Naive thymus-derived CD4-positive, alpha-beta T cell (primary cell): ENCODE measurements at regions not wholly inside any gene's neighbourhood (a gene's known extent, or its start where the extent isn't known, plus 50 kb on each side); places are given as distances from the start of the nearest gene placed in this dataset.
"Not testable (repeated sequence)": the region's sequence is repeated elsewhere in the genome, so short reads cannot be mapped to it uniquely, and the experiment has no call there.

ENCODE experiments used
- ATAC-seq: fragments of 150-1000 bp; cut with Tn5 transposase; 2 replicates; pipeline ENCODE4 v1.10.0; 2021; ENCODE audit warnings: mild to moderate bottlenecking, moderate library complexity
- CTCF ChIA-PET: fragments of 350-600 bp; sonication (Branson Sonifier 250); formaldehyde crosslinking; loops from one replicate; lab custom pipeline; 2021; ENCODE audit warnings: antibody characterized with exemption; lab: Charles Lee
- POLR2A ChIA-PET: fragments of 350-600 bp; sonication (Branson Sonifier 250); formaldehyde crosslinking; loops from one replicate; lab custom pipeline; 2021; ENCODE audit warnings: antibody characterized with exemption, inconsistent platforms; lab: Charles Lee
- DNase-seq, 9 donors: peaks; one replicate each; pipeline versions ENCODE4 v3.0.0 to v3.0.0-alpha.2; 2020 to 2022; ENCODE audit warnings: mixed read lengths in 1 of 9
- H3K27ac ChIP-seq: one replicate; pipeline ENCODE4 v1.7.0; 2013; ENCODE audit warnings: mild to moderate bottlenecking, low read depth, low read length, moderate library complexity
- H3K27me3 ChIP-seq, 2 donors: one replicate each; pipeline ENCODE4 v1.7.0; 2013; ENCODE audit warnings: low read length in 2 of 2, mild to moderate bottlenecking in 2 of 2, moderate library complexity in 2 of 2; ENCODE audit not compliant: control insufficient read depth in 2 of 2, insufficient read depth in 2 of 2
- H3K36me3 ChIP-seq, 3 experiments: 1 replicate in 2 of 3; 2 replicates in 1 of 3; pipeline ENCODE4 v1.7.0; 2013; ENCODE audit warnings: low read length in 3 of 3, mild to moderate bottlenecking in 3 of 3, moderate library complexity in 1 of 3; ENCODE audit not compliant: insufficient read depth in 3 of 3, control insufficient read depth in 2 of 3
- H3K4me1 ChIP-seq, 2 donors: one replicate each; pipeline ENCODE4 v1.7.0; 2013; ENCODE audit warnings: low read length in 2 of 2, mild to moderate bottlenecking in 2 of 2, moderate library complexity in 1 of 2; ENCODE audit not compliant: control insufficient read depth in 2 of 2, insufficient read depth in 2 of 2
- H3K4me3 ChIP-seq: 2 replicates; pipeline ENCODE4 v1.7.0; 2013; ENCODE audit warnings: mild to moderate bottlenecking, low read length
- H3K9me3 ChIP-seq, 3 experiments: 1 replicate in 2 of 3; 2 replicates in 1 of 3; pipeline ENCODE4 v1.7.0; 2013; ENCODE audit warnings: low read length in 3 of 3; ENCODE audit not compliant: control insufficient read depth in 2 of 3
- H3K27ac Mint-ChIP-seq, 9 donors: one replicate each; pipeline ENCODE4 v1.8.0; 2020 to 2022; ENCODE audit warnings: mixed read lengths in 9 of 9, mild to moderate bottlenecking in 8 of 9, moderate library complexity in 5 of 9, inconsistent platforms in 2 of 9
- H3K27me3 Mint-ChIP-seq, 5 donors: one replicate each; pipeline ENCODE4 v1.8.0; 2021 to 2022; ENCODE audit warnings: mixed read lengths in 5 of 5, mild to moderate bottlenecking in 1 of 5
- H3K36me3 Mint-ChIP-seq, 5 donors: one replicate each; pipeline ENCODE4 v1.8.0; 2020 to 2022; ENCODE audit warnings: mixed read lengths in 5 of 5, mild to moderate bottlenecking in 3 of 5, inconsistent platforms in 1 of 5
- H3K4me1 Mint-ChIP-seq, 7 donors: one replicate each; pipeline ENCODE4 v1.8.0; 2020 to 2022; ENCODE audit warnings: mixed read lengths in 7 of 7, mild to moderate bottlenecking in 3 of 7, inconsistent platforms in 1 of 7
- H3K4me3 Mint-ChIP-seq, 10 donors: one replicate each; pipeline ENCODE4 v1.8.0; 2020 to 2022; ENCODE audit warnings: mild to moderate bottlenecking in 10 of 10, mixed read lengths in 10 of 10, moderate library complexity in 6 of 10, inconsistent platforms in 2 of 10
- H3K9me3 Mint-ChIP-seq, 11 donors: one replicate each; pipeline ENCODE4 v1.8.0; 2020 to 2022; ENCODE audit warnings: mixed read lengths in 11 of 11, mild to moderate bottlenecking in 4 of 11, inconsistent platforms in 1 of 11, moderate library complexity in 1 of 11
- intact Hi-C, 2 donors: fragments of 100-400 bp; cut with micrococcal nuclease; formaldehyde crosslinking; loops; one replicate each; pipeline ENCODE4 v1.15.1; 2023

DNA sequence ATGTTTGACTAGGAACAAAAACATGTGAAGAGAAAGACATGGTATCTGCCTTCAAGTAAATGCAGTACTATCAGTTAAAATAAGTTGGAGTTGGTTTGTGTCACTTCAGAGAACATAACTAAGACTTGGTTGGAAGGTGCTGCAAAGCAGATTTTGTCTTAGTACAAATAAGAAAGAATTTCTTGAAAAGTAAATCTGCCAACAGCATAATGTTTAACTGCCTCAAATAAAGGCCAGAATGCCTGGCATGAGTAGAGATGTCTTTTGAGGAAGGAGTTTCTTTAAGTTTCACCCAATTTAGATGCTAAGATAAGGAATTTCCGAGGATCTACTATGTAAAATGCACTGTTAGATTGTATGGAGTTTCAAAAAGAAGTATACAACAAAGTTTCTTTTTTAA, 409.7 kb downstream of the PIK3C3 start:
- H3K27me3 ChIP-seq, result no peaks in the 10 kb centered on the region
- Mint-ChIP-seq H3K4me3 (no peak overlapping the region), H3K36me3 (no peaks in the 10 kb centered on the region), H3K27ac (no peak overlapping the region), H3K27me3 (no peaks in the 10 kb centered on the region), H3K4me1 (no peaks in the 10 kb centered on the region), H3K9me3 (peaks cover 0 to 1% (median 0%) of the 10 kb centered on the region in 11 donors)
- DNase-seq (no peak), ATAC-seq (no peak)
- no peaks in the 10 kb centered on the region for H3K36me3 ChIP-seq
- H3K4me1 ChIP-seq, result no peaks in the 10 kb centered on the region
- no peak overlapping the region for H3K4me3 ChIP-seq
- ChIA-PET CTCF (no interaction called here), POLR2A (no interaction called here)
- H3K9me3 ChIP-seq, result no peaks in the 10 kb centered on the region
- intact Hi-C loops, result no loop called here
- no peak overlapping the region for H3K27ac ChIP-seq

- POLR2A ChIA-PET, result no interaction called here
- Histone ChIP-seq H3K27me3 (no peaks in the 10 kb centered on the region), H3K27ac (no peak overlapping the region), H3K36me3 (no peaks in the 10 kb centered on the region), H3K4me1 (no peaks in the 10 kb centered on the region), H3K4me3 (no peak overlapping the region), H3K9me3 (no peaks in the 10 kb centered on the region)
- H3K27ac Mint-ChIP-seq, result no peak overlapping the region
- peaks cover 0 to 1% (median 0%) of the 10 kb centered on the region in 11 donors for H3K9me3 Mint-ChIP-seq
- no peaks in the 10 kb centered on the region for H3K4me1 Mint-ChIP-seq
- H3K27me3 Mint-ChIP-seq, result no peaks in the 10 kb centered on the region
- intact Hi-C loops, result no loop called here
- CTCF ChIA-PET, result no interaction called here
- no peaks in the 10 kb centered on the region for H3K36me3 Mint-ChIP-seq
- no peak for ATAC-seq
- DNase-seq, result no peak
- H3K4me3 Mint-ChIP-seq, result no peak overlapping the region
Measured at GRCh38 chr18:42365591-42365990, 410.6 kb downstream of the PIK3C3 start.

DNA sequence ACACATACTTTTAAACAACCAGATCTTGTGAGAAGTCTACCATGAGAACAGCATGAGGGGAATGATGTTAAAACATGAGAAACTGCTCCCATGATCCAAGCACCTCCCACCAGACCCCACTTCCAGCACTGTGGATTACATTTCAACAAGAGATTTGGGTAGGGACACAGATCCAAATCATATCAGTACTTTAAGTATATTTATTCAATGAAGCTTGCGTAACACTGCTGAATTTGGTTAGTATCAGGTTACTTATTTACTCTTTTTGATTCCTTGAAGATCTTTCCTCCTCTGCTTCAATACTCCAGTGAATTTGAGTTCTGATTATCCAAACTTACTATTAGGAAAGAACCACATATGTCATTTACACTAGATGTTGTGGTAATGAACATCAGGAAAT, 418.6 kb downstream of the PIK3C3 start:
- H3K36me3 Mint-ChIP-seq, result no peaks in the 10 kb centered on the region
- Histone ChIP-seq H3K4me3 (no peak overlapping the region), H3K4me1 (no peaks in the 10 kb centered on the region), H3K9me3 (no peaks in the 10 kb centered on the region), H3K27me3 (no peaks in the 10 kb centered on the region), H3K36me3 (no peaks in the 10 kb centered on the region), H3K27ac (no peak overlapping the region)
- ATAC-seq (no peak), DNase-seq (no peak)
- no peak overlapping the region for H3K27ac Mint-ChIP-seq
- intact Hi-C loops, result no loop called here
- no peaks in the 10 kb centered on the region for H3K4me1 Mint-ChIP-seq
- ChIA-PET POLR2A (no interaction called here), CTCF (no interaction called here)
- H3K27me3 Mint-ChIP-seq, result no peaks in the 10 kb centered on the region
- H3K9me3 Mint-ChIP-seq, result peaks cover 0 to 3% (median 0%) of the 10 kb centered on the region in 11 donors
- no peak overlapping the region for H3K4me3 Mint-ChIP-seq

DNA sequence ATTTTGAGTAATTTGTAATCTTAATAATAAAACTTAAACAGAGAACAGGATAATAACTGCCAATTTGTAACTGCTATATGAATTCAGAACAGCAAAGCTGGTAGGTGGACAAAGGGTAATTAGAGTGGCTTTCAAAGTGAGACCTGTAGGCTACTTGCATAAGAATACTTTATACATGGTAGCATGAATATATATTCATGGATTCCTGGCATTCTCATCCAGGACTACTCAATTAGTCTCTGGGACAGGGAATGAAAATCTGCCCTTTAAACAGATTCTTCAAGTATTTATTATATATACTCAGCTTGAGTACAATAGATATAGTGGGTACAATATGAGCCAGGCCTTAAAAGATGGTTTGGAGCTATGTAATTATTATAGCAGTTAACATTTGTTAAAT, 419.9 kb downstream of the PIK3C3 start:
- no peak overlapping the region for H3K27ac ChIP-seq
- no peaks in the 10 kb centered on the region for H3K36me3 ChIP-seq
- Mint-ChIP-seq H3K4me3 (no peak overlapping the region), H3K27ac (no peak overlapping the region), H3K36me3 (no peaks in the 10 kb centered on the region), H3K9me3 (peaks cover 0 to 6% (median 0%) of the 10 kb centered on the region in 11 donors), H3K4me1 (no peaks in the 10 kb centered on the region), H3K27me3 (no peaks in the 10 kb centered on the region)
- H3K4me1 ChIP-seq, result no peaks in the 10 kb centered on the region
- intact Hi-C loops, result no loop called here
- POLR2A ChIA-PET, result no interaction called here
- no peaks in the 10 kb centered on the region for H3K27me3 ChIP-seq
- no peak for ATAC-seq
- CTCF ChIA-PET, result no interaction called here
- no peak overlapping the region for H3K4me3 ChIP-seq
- no peaks in the 10 kb centered on the region for H3K9me3 ChIP-seq
- no peak for DNase-seq

GRCh38 chr18:42378854-42379253, 423.8 kb downstream of the PIK3C3 start:
- H3K4me1 ChIP-seq, H3K27ac Mint-ChIP-seq, H3K4me3 Mint-ChIP-seq, H3K36me3 ChIP-seq, ATAC-seq, H3K27ac ChIP-seq, H3K9me3 ChIP-seq, DNase-seq, H3K27me3 ChIP-seq, H3K36me3 Mint-ChIP-seq, CTCF ChIA-PET, H3K4me1 Mint-ChIP-seq, H3K9me3 Mint-ChIP-seq, H3K27me3 Mint-ChIP-seq, H3K4me3 ChIP-seq, POLR2A ChIA-PET, intact Hi-C loops: not testable (repeated sequence)

GRCh38 chr18:42381236-42381635, 426.2 kb downstream of the PIK3C3 start:
- ATAC-seq, H3K36me3 ChIP-seq, H3K4me3 Mint-ChIP-seq, CTCF ChIA-PET, DNase-seq, H3K27me3 ChIP-seq, intact Hi-C loops, H3K9me3 Mint-ChIP-seq, POLR2A ChIA-PET, H3K27me3 Mint-ChIP-seq, H3K9me3 ChIP-seq, H3K4me1 ChIP-seq, H3K36me3 Mint-ChIP-seq, H3K27ac ChIP-seq, H3K27ac Mint-ChIP-seq, H3K4me3 ChIP-seq, H3K4me1 Mint-ChIP-seq: not testable (repeated sequence)

- Mint-ChIP-seq H3K36me3 (no peaks in the 10 kb centered on the region), H3K4me1 (no peaks in the 10 kb centered on the region), H3K4me3 (no peak overlapping the region), H3K27ac (no peak overlapping the region), H3K9me3 (peaks cover 0 to 8% (median 0%) of the 10 kb centered on the region in 11 donors), H3K27me3 (no peaks in the 10 kb centered on the region)
- CTCF ChIA-PET, result no interaction called here
- Histone ChIP-seq H3K4me1 (no peaks in the 10 kb centered on the region), H3K36me3 (no peaks in the 10 kb centered on the region), H3K27ac (no peak overlapping the region), H3K27me3 (no peaks in the 10 kb centered on the region), H3K9me3 (no peaks in the 10 kb centered on the region), H3K4me3 (no peak overlapping the region)
- DNase-seq (no peak), ATAC-seq (no peak)
- POLR2A ChIA-PET, result no interaction called here
- intact Hi-C loops, result no loop called here
Measured at GRCh38 chr18:42392416-42392815, 437.4 kb downstream of the PIK3C3 start.
